HL-60 (cell line): ENCODE measurements at regions not wholly inside any gene's neighbourhood (a gene's known extent, or its start where the extent isn't known, plus 50 kb on each side); places are given as distances from the start of the nearest gene placed in this dataset.
"Not testable (repeated sequence)": the region's sequence is repeated elsewhere in the genome, so short reads cannot be mapped to it uniquely, and the experiment has no call there.

ENCODE experiments used
- DNase-seq, 2 experiments: peaks; one replicate each; pipeline ENCODE4 v3.0.0-alpha.2; 2010 to 2020; ENCODE audit warnings: low read depth in 1 of 2, low spot score in 1 of 2
- H3K27ac ChIP-seq: fragments of 250-450 bp; sonication (Bioruptor Pico); replicated peaks from 2 replicates; pipeline ENCODE4 v1.5.1; 2020; ENCODE audit warnings: mild to moderate bottlenecking, moderate library complexity
- H3K27me3 ChIP-seq: fragments of 250-450 bp; sonication (Bioruptor Pico); 2 replicates; pipeline ENCODE4 v1.5.1; 2021; ENCODE audit warnings: mild to moderate bottlenecking, moderate library complexity; ENCODE audit not compliant: insufficient read depth, poor library complexity, severe bottlenecking
- H3K4me3 ChIP-seq: replicated peaks from 2 replicates; pipeline ENCODE4 v1.5.1; 2011; ENCODE audit warnings: mild to moderate bottlenecking, control low read depth, low read length; ENCODE audit not compliant: insufficient read depth
- GABPA ChIP-seq: IDR thresholded peaks from 2 replicates; pipeline ENCODE4 v1.6.1; 2012; ENCODE audit warnings: low read depth
- POLR2AphosphoS5 ChIP-seq: IDR thresholded peaks from 2 replicates; pipeline ENCODE4 v1.6.1; 2012; ENCODE audit warnings: low read depth
- SPI1 ChIP-seq: IDR thresholded peaks from 2 replicates; pipeline ENCODE4 v1.6.1; 2012; ENCODE audit warnings: low read depth, mild to moderate bottlenecking, borderline replicate concordance
- TF ChIP-seq, protein P1 (sequence below): IDR thresholded peaks from one replicate; pipeline ENCODE4 v1.5.1; 2011; ENCODE audit warnings: low read length, control low read depth, inconsistent platforms; ENCODE audit not compliant: insufficient read depth
- TF ChIP-seq, protein P2 (sequence below): IDR thresholded peaks from 2 replicates; pipeline ENCODE4 v1.6.1; 2012; ENCODE audit warnings: low read depth; ENCODE audit not compliant: insufficient replicate concordance

DNA sequence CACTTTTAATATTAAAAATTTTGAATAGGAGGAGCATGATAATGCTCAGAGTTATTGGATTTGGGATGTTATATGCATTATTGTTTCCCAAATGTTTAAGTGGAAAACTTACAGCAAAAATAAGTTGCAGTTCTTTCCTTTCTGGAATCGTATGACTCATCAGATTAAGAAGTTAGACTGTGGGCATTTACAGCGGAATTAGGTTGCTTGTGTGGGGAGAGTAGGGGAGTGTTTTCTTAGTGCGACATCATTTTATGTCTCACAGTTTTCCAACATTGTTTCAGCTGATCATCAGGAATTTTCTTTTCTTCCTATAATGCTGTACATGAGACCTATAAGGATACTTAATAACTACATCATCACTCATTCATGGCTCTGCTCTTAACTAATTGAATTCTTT, 1631.8 kb downstream of the CDH8 start:
- no peaks in the 10 kb centered on the region for H3K27me3 ChIP-seq
- H3K4me3 ChIP-seq = no peak overlapping the region
- H3K27ac ChIP-seq = no peak overlapping the region
- TF ChIP-seq POLR2AphosphoS5 = no peak
- TF ChIP-seq, protein P1, sequence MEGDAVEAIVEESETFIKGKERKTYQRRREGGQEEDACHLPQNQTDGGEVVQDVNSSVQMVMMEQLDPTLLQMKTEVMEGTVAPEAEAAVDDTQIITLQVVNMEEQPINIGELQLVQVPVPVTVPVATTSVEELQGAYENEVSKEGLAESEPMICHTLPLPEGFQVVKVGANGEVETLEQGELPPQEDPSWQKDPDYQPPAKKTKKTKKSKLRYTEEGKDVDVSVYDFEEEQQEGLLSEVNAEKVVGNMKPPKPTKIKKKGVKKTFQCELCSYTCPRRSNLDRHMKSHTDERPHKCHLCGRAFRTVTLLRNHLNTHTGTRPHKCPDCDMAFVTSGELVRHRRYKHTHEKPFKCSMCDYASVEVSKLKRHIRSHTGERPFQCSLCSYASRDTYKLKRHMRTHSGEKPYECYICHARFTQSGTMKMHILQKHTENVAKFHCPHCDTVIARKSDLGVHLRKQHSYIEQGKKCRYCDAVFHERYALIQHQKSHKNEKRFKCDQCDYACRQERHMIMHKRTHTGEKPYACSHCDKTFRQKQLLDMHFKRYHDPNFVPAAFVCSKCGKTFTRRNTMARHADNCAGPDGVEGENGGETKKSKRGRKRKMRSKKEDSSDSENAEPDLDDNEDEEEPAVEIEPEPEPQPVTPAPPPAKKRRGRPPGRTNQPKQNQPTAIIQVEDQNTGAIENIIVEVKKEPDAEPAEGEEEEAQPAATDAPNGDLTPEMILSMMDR = no peak
- TF ChIP-seq, protein P2, sequence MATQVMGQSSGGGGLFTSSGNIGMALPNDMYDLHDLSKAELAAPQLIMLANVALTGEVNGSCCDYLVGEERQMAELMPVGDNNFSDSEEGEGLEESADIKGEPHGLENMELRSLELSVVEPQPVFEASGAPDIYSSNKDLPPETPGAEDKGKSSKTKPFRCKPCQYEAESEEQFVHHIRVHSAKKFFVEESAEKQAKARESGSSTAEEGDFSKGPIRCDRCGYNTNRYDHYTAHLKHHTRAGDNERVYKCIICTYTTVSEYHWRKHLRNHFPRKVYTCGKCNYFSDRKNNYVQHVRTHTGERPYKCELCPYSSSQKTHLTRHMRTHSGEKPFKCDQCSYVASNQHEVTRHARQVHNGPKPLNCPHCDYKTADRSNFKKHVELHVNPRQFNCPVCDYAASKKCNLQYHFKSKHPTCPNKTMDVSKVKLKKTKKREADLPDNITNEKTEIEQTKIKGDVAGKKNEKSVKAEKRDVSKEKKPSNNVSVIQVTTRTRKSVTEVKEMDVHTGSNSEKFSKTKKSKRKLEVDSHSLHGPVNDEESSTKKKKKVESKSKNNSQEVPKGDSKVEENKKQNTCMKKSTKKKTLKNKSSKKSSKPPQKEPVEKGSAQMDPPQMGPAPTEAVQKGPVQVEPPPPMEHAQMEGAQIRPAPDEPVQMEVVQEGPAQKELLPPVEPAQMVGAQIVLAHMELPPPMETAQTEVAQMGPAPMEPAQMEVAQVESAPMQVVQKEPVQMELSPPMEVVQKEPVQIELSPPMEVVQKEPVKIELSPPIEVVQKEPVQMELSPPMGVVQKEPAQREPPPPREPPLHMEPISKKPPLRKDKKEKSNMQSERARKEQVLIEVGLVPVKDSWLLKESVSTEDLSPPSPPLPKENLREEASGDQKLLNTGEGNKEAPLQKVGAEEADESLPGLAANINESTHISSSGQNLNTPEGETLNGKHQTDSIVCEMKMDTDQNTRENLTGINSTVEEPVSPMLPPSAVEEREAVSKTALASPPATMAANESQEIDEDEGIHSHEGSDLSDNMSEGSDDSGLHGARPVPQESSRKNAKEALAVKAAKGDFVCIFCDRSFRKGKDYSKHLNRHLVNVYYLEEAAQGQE = no peak
- TF ChIP-seq GABPA = no peak
- no peak for TF ChIP-seq SPI1
- DNase-seq = no peak

DNA sequence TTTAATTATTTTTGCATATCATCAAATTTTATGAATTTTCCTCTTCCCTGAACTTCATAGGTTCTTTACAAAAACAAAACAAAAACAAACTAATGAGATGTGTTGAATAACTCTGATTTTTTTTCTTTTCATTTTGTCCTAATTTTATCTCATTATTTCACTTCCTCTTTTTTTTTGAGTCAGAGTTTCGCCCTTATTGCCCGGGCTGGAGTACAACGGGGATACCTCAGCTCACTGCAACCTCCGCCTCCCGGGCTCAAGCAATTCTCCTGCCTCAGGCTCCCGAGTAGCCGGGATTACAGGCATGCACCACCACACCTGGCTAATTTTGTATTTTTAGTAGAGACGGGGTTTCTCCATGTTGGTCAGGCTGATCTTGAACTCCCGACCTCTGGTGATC, 1633.3 kb downstream of the CDH8 start:
- not testable (repeated sequence) for H3K27me3 ChIP-seq, DNase-seq, H3K4me3 ChIP-seq, H3K27ac ChIP-seq
- peak; percentile 62 for TF ChIP-seq SPI1

DNA sequence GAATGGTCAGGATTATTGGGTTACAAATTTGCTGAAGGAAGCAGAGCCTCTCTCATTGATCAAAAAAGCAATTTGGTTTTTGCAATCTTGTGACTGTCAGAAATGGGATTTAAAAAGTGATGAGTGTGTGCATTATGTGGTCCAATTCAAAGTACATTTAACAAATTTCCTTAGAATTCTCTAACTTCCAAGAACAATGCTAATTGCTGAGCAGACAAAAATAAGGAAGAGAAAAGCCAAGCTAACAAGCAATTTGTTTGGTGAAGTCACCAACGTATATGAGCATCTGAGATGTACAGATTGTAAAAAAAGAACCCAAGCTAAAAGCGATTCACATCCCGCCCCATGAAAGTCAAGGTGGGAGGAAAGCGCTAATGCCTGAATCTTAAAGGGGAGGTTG, 1643.9 kb downstream of the CDH8 start:
- H3K4me3 ChIP-seq = no peak overlapping the region
- no peaks in the 10 kb centered on the region for H3K27me3 ChIP-seq
- no peak overlapping the region for H3K27ac ChIP-seq
- TF ChIP-seq, protein P1 = no peak
- TF ChIP-seq SPI1 (no peak), GABPA (no peak), POLR2AphosphoS5 (no peak)
- TF ChIP-seq, protein P2 = no peak
- no peak for DNase-seq

DNA sequence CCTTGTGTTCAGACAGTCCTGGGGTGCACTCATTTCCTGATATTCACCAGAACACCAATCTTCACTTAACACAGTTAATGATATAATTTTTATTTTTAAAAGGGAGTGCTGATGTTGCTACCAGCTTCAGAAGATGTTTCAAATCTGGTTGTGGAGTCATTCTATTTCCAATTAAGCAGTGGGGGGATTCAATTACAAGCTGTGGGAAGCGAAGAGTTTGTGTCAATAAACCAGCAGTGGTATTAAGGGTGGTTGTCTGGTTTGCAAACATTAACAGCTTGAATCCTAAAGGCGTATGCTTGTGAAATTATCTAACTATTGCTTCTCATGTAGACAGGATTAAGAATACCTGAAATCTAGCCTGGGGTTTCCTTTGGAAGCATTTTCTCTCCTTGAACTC, 1637.5 kb upstream of the GOT2 start:
- Histone ChIP-seq H3K4me3 (no peak overlapping the region), H3K27me3 (no peaks in the 10 kb centered on the region), H3K27ac (no peak overlapping the region)
- no peak for DNase-seq
- TF ChIP-seq, protein P1 = no peak
- TF ChIP-seq POLR2AphosphoS5 (no peak), SPI1 (no peak), GABPA (no peak)
- TF ChIP-seq, protein P2 = no peak
